SK-N-SH (cell line): ENCODE measurements at regions not wholly inside any gene's neighbourhood (a gene's known extent, or its start where the extent isn't known, plus 50 kb on each side); places are given as distances from the start of the nearest gene placed in this dataset.

ENCODE experiments used
- CTCF ChIA-PET: fragments of 300-600, 350-600 bp; formaldehyde crosslinking; extraction: SDS; loops from one replicate; lab custom pipeline; 2021; lab: Yijun Ruan, JAX
- POLR2A ChIA-PET: fragments of 350-600 bp; sonication (Branson Sonifier 250); formaldehyde crosslinking; extraction: SDS; loops from one replicate; lab custom pipeline; 2020; ENCODE audit warnings: antibody characterized with exemption, inconsistent platforms; lab: Yijun Ruan, JAX
- DNase-seq: peaks from one replicate; pipeline ENCODE4 v3.0.0; 2012
- H2AFZ ChIP-seq: fragments of 200-600 bp; sonication (generic); 2 replicates; pipeline ENCODE4 v1.8.1; 2016; ENCODE audit warnings: antibody characterized with exemption, mild to moderate bottlenecking, low read depth
- H3F3A ChIP-seq: fragments of 200-600 bp; sonication (generic); replicated peaks from 2 replicates; pipeline ENCODE3; 2016; ENCODE audit warnings: antibody characterized with exemption, mild to moderate bottlenecking; ENCODE audit not compliant: insufficient read depth
- H3K27ac ChIP-seq, 2 experiments: fragments of 200-500 bp in 1 of 2; fragments of 200-600 bp in 1 of 2; sonication (Bioruptor generic) in 1 of 2; sonication (generic), shearing (Covaris generic) in 1 of 2; 2 replicates each; pipeline versions ENCODE4 v1.5.1 to v1.6.1; 2014 to 2016; ENCODE audit warnings: low read depth in 2 of 2, inconsistent platforms in 1 of 2, low read length in 1 of 2, mild to moderate bottlenecking in 1 of 2, mixed read lengths in 1 of 2
- H3K27me3 ChIP-seq: fragments of 200-600 bp; sonication (generic), shearing (Covaris generic); 2 replicates; pipeline ENCODE4 v1.6.1; 2016; ENCODE audit warnings: mixed run types; ENCODE audit not compliant: insufficient read depth
- H3K36me3 ChIP-seq, 2 experiments: fragments of 200-500 bp in 1 of 2; fragments of 200-600 bp in 1 of 2; sonication (Bioruptor generic) in 1 of 2; sonication (generic) in 1 of 2; replicated peaks in 1 of 2; 2 replicates each; pipeline versions ENCODE3 to v1.5.1; 2014 to 2016; ENCODE audit warnings: low read length in 1 of 2, mild to moderate bottlenecking in 1 of 2; ENCODE audit not compliant: insufficient read depth in 2 of 2, control insufficient read depth in 1 of 2
- H3K4me1 ChIP-seq, 2 experiments: fragments of 200-500 bp in 1 of 2; fragments of 200-600 bp in 1 of 2; sonication (Bioruptor generic) in 1 of 2; sonication (generic), shearing (Covaris generic) in 1 of 2; 2 replicates each; pipeline versions ENCODE4 v1.5.1 to v1.6.1; 2014 to 2016; ENCODE audit warnings: low read depth in 1 of 2, low read length in 1 of 2, mixed run types in 1 of 2; ENCODE audit not compliant: insufficient read depth in 2 of 2, control insufficient read depth in 1 of 2
- H3K4me2 ChIP-seq: fragments of 200-600 bp; sonication (generic), shearing (Covaris generic); 2 replicates; pipeline ENCODE4 v1.6.1; 2017; ENCODE audit warnings: mixed run types
- H3K4me3 ChIP-seq, 2 experiments: fragments of 200-500 bp in 1 of 2; fragments of 200-600 bp in 1 of 2; sonication (Bioruptor generic) in 1 of 2; sonication (generic), shearing (Covaris generic) in 1 of 2; 2 replicates each; pipeline versions ENCODE4 v1.5.1 to v1.8.1; 2014 to 2016; ENCODE audit warnings: low read depth in 2 of 2, inconsistent platforms in 1 of 2, low read length in 1 of 2, mild to moderate bottlenecking in 1 of 2, mixed read lengths in 1 of 2, moderate library complexity in 1 of 2
- H3K79me2 ChIP-seq: fragments of 200-600 bp; sonication (generic); 2 replicates; pipeline ENCODE4 v1.8.1; 2017; ENCODE audit warnings: mild to moderate bottlenecking; ENCODE audit not compliant: insufficient read depth
- H3K9ac ChIP-seq: fragments of 200-600 bp; sonication (generic); 2 replicates; pipeline ENCODE4 v1.6.1; 2017; ENCODE audit warnings: mixed run types
- H3K9me2 ChIP-seq: fragments of 200-600 bp; sonication (generic); 2 replicates; pipeline ENCODE4 v1.6.1; 2017; ENCODE audit warnings: mixed run types
- H3K9me3 ChIP-seq: fragments of 200-600 bp; sonication (generic); 2 replicates; pipeline ENCODE4 v1.6.1; 2017; ENCODE audit warnings: mixed run types, mild to moderate bottlenecking, moderate library complexity
- H4K20me1 ChIP-seq: fragments of 200-600 bp; sonication (generic); 2 replicates; pipeline ENCODE4 v1.6.1; 2017; ENCODE audit warnings: mild to moderate bottlenecking, mixed run types; ENCODE audit not compliant: insufficient read depth
- CHD2 ChIP-seq: fragments of 150-350 bp; IDR thresholded peaks from 2 replicates; pipeline ENCODE4 v1.6.1; 2018; ENCODE audit warnings: low read length; ENCODE audit not compliant: partially characterized antibody
- FOXJ3 ChIP-seq: sonication (generic); formaldehyde crosslinking; IDR thresholded peaks from 2 replicates; pipeline ENCODE4 v1.5.1; 2020; ENCODE audit warnings: mild to moderate bottlenecking, missing genetic modification reagents
- NFIC ChIP-seq: IDR thresholded peaks from 2 replicates; pipeline ENCODE4 v1.4.0; 2012; ENCODE audit warnings: borderline replicate concordance
- SIN3A ChIP-seq: IDR thresholded peaks from 2 replicates; pipeline ENCODE4 v1.6.1; 2012; ENCODE audit warnings: low read depth, mild to moderate bottlenecking, low read length, moderate library complexity, borderline replicate concordance
- USF1 ChIP-seq: IDR thresholded peaks from 2 replicates; pipeline ENCODE4 v1.4.0; 2012; ENCODE audit warnings: low read depth, borderline replicate concordance
- YY1 ChIP-seq: IDR thresholded peaks from 2 replicates; pipeline ENCODE4 v1.4.0; 2012; ENCODE audit warnings: low read depth, mild to moderate bottlenecking
- WGBS: methylation state at CpG from one replicate; pipeline ENCODE4 v1.1.6; 2017; ENCODE audit warnings: low lambda C conversion rate; 5-methylcytosine and 5-hydroxymethylcytosine counted together
- TF ChIP-seq, protein P1 (sequence below): IDR thresholded peaks from 2 replicates; pipeline ENCODE4 v1.4.0; 2012; ENCODE audit warnings: low read depth, borderline replicate concordance

GRCh38 chr1:209397371-209397770 lies 186.1 kb upstream of the CAMK1G start:
- no peaks in the 10 kb centered on the region for H3K9me3 ChIP-seq
- no peak overlapping the region for H3K27ac ChIP-seq
- no peak overlapping the region for H3K4me2 ChIP-seq
- POLR2A ChIA-PET: no interaction called here
- no peaks in the 10 kb centered on the region for H3K36me3 ChIP-seq
- no peaks in the 10 kb centered on the region for H4K20me1 ChIP-seq
- WGBS: 94% methylated on average over 6 of the region's 6 CpGs
- CTCF ChIA-PET: interaction anchor here (0.9 to 1.0 kb wide), 2 partner anchors 22 to 190 kb away, joined by 3 read pairs; no protein-coding TSS in a partner anchor
- TF ChIP-seq, protein P1, sequence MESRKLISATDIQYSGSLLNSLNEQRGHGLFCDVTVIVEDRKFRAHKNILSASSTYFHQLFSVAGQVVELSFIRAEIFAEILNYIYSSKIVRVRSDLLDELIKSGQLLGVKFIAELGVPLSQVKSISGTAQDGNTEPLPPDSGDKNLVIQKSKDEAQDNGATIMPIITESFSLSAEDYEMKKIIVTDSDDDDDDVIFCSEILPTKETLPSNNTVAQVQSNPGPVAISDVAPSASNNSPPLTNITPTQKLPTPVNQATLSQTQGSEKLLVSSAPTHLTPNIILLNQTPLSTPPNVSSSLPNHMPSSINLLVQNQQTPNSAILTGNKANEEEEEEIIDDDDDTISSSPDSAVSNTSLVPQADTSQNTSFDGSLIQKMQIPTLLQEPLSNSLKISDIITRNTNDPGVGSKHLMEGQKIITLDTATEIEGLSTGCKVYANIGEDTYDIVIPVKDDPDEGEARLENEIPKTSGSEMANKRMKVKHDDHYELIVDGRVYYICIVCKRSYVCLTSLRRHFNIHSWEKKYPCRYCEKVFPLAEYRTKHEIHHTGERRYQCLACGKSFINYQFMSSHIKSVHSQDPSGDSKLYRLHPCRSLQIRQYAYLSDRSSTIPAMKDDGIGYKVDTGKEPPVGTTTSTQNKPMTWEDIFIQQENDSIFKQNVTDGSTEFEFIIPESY: no peak
- no peak for TF ChIP-seq NFIC
- no peak for TF ChIP-seq YY1
- TF ChIP-seq CHD2: no peak
- H3K9ac ChIP-seq: no peak overlapping the region
- no peak for DNase-seq
- no peaks in the 10 kb centered on the region for H3F3A ChIP-seq
- H3K27me3 ChIP-seq: no peaks in the 10 kb centered on the region
- peaks cover 9 to 25% of the 10 kb centered on the region in 2 experiments; a peak in 2 of 4 replicates for H3K4me1 ChIP-seq
- no peaks in the 10 kb centered on the region for H3K9me2 ChIP-seq
- no peak overlapping the region for H3K4me3 ChIP-seq
- no peak overlapping the region for H2AFZ ChIP-seq
- H3K79me2 ChIP-seq: no peaks in the 10 kb centered on the region

DNA sequence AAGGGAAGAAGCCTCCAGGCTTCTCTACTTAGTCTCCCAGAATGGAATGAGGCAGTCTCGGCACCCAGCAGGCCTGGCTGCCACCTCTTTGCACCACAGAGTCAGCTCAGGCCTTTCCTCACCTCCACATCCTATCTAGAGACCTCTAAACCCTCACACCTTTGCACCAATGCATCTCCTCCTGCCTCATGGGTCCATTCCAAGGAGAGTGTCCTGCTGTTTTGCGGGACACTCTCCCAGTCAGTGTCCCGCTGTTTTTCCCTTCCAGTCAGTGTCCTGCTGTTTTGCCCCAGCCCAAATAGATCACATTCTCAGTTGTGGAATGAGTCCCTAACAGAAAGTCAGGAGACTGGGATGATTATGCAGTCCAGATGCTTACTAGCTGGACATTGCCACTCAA lies 185.6 kb upstream of the CAMK1G start:
- Histone ChIP-seq H3F3A (no peaks in the 10 kb centered on the region), H3K9me3 (no peaks in the 10 kb centered on the region), H3K4me3 (no peak overlapping the region), H3K27ac (no peak overlapping the region), H3K27me3 (no peaks in the 10 kb centered on the region), H3K79me2 (no peaks in the 10 kb centered on the region), H4K20me1 (no peaks in the 10 kb centered on the region), H3K4me2 (no peak overlapping the region), H3K36me3 (no peaks in the 10 kb centered on the region), H3K9me2 (no peaks in the 10 kb centered on the region), H2AFZ (no peak overlapping the region), H3K9ac (no peak overlapping the region), H3K4me1 (peaks cover 9 to 25% of the 10 kb centered on the region in 2 experiments; a peak in 2 of 4 replicates)
- DNase-seq: no peak
- POLR2A ChIA-PET: no interaction called here
- no peak for TF ChIP-seq USF1
- TF ChIP-seq, protein P1: no peak
- TF ChIP-seq YY1: no peak
- no peak for TF ChIP-seq FOXJ3 (CRISPR knock-in tag)
- no peak for TF ChIP-seq SIN3A
- CTCF ChIA-PET: interaction anchor here (0.9 to 1.0 kb wide), 2 partner anchors 21 to 190 kb away, joined by 3 read pairs; no protein-coding TSS in a partner anchor
- 94% methylated on average over 3 of the region's 3 CpGs for WGBS
